ENCODE measurements at regions not wholly inside any gene's neighbourhood (a gene's known extent, or its start where the extent isn't known, plus 50 kb on each side); places are given as distances from the start of the nearest gene placed in this dataset.

GRCh38 chr10:3224241-3224640 is 51.7 kb upstream of the PITRM1 start:
- H3K27me3 ChIP-seq = no peaks in the 10 kb centered on the region
- no peak overlapping the region for H3K27ac ChIP-seq
- ATAC-seq (no peak), DNase-seq (no peak)
- H3K9me3 ChIP-seq = no peaks in the 10 kb centered on the region
- no peak overlapping the region for H3K4me3 ChIP-seq
- no peaks in the 10 kb centered on the region for H3K36me3 ChIP-seq
- TF ChIP-seq CTCF (IDR thresholded peaks at IDR 0.05) = no peak
- intact Hi-C loops (cut with DNase I) = no loop called here
- H3K4me1 ChIP-seq = peaks cover 0 to 8% of the 10 kb centered on the region in 2 donors

- no peak for TF ChIP-seq CTCF (IDR thresholded peaks at IDR 0.05)
- DNase-seq = no peak
- intact Hi-C loops (cut with DNase I) = no loop called here
- no peak overlapping the region for H3K4me3 ChIP-seq
- peaks cover 0 to 5% of the 10 kb centered on the region in 2 donors for H3K4me1 ChIP-seq
- H3K9me3 ChIP-seq = no peaks in the 10 kb centered on the region
- no peaks in the 10 kb centered on the region for H3K27me3 ChIP-seq
- no peak overlapping the region for H3K27ac ChIP-seq
- ATAC-seq = no peak
- no peaks in the 10 kb centered on the region for H3K36me3 ChIP-seq
Observed at GRCh38 chr10:3222626-3223025, 50.0 kb upstream of the PITRM1 start.
